ENCODE measurements at regions not wholly inside any gene's neighbourhood (a gene's known extent, or its start where the extent isn't known, plus 50 kb on each side); places are given as distances from the start of the nearest gene placed in this dataset.

GRCh38 chr1:220326578-220326977 is 54.3 kb upstream of the RAB3GAP2 start:
- DNase-seq = no peak
- H3K4me3 ChIP-seq (ENCODE audit: insufficient read depth, low read depth, low read length) = no peak overlapping the region
- H3K36me3 ChIP-seq (replicated peaks; ENCODE audit: control insufficient read depth, insufficient read depth, low read length) = no peaks in the 10 kb centered on the region
- H3K27me3 ChIP-seq (ENCODE audit: control insufficient read depth, insufficient read depth, low read length) = no peaks in the 10 kb centered on the region

DNA sequence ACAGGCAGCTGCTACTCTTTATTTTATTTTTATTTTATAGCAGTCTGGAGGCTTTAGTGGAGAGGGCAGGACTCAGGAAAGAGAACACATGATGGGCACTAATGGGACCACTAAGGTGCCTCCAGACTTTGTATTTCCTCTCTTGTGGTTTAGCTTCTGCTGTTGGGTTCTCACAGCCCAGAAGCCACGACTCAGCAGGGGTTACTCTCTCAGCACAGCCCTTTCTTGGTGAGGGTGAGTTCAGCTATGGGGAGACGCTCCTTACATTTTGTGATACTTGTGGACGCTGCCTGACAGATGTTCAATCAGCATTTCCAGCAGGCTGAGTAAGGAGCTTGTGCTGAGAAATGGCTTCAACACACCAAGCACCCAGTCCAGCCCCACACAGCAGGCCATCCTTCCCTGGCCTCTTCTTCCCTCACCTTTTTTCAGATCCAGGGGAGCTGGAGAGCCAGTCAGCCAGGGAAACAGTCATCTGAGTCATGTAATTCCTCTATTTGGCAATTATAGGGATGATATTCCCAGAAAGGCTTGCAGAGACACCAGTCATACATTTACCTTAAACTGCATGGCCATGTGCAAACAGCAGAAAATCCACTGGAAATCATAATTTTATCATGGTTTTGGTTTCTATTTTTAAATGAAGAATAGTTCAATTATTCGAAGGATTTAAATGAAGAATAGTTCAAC is 53.2 kb upstream of the RAB3GAP2 start:
- no peaks in the 10 kb centered on the region for H3K27me3 ChIP-seq (ENCODE audit: control insufficient read depth, insufficient read depth, low read length)
- no peak for DNase-seq
- no peak overlapping the region for H3K4me3 ChIP-seq (ENCODE audit: insufficient read depth, low read depth, low read length)
- no peaks in the 10 kb centered on the region for H3K36me3 ChIP-seq (replicated peaks; ENCODE audit: control insufficient read depth, insufficient read depth, low read length)

GRCh38 chr1:220323717-220324116 is 51.5 kb upstream of the RAB3GAP2 start:
- no peak overlapping the region for H3K4me3 ChIP-seq (ENCODE audit: insufficient read depth, low read depth, low read length)
- DNase-seq = no peak
- no peaks in the 10 kb centered on the region for H3K36me3 ChIP-seq (replicated peaks; ENCODE audit: control insufficient read depth, insufficient read depth, low read length)
- H3K27me3 ChIP-seq (ENCODE audit: control insufficient read depth, insufficient read depth, low read length) = no peaks in the 10 kb centered on the region

GRCh38 chr1:220322570-220322969 is 50.3 kb upstream of the RAB3GAP2 start:
- H3K27me3 ChIP-seq (ENCODE audit: control insufficient read depth, insufficient read depth, low read length) = no peaks in the 10 kb centered on the region
- H3K4me3 ChIP-seq (ENCODE audit: insufficient read depth, low read depth, low read length) = no peak overlapping the region
- no peaks in the 10 kb centered on the region for H3K36me3 ChIP-seq (replicated peaks; ENCODE audit: control insufficient read depth, insufficient read depth, low read length)
- no peak for DNase-seq

All from H7 (cell line).